GM23338 (cell line): ENCODE measurements at regions not wholly inside any gene's neighbourhood (a gene's known extent, or its start where the extent isn't known, plus 50 kb on each side); places are given as distances from the start of the nearest gene placed in this dataset.

Experiments used
- ATAC-seq: fragments of 200-7000 bp; cut with Tn5 transposase; 3 replicates; pipeline ENCODE4 v1.9.1; 2020
- DNase-seq: peaks from one replicate; pipeline ENCODE4 v3.0.0-alpha.2; 2015; ENCODE audit warnings: low spot score
- H2AFZ ChIP-seq: fragments of 200-600 bp; sonication (generic); 2 replicates; pipeline ENCODE4 v1.8.0; 2016; ENCODE audit warnings: antibody characterized with exemption, mild to moderate bottlenecking, moderate library complexity
- H3F3A ChIP-seq: fragments of 200-600 bp; sonication (generic); replicated peaks from 2 replicates; pipeline ENCODE4 v1.8.0; 2017; ENCODE audit warnings: antibody characterized with exemption, mixed run types, low read depth
- H3K27ac ChIP-seq: fragments of 200-600 bp; sonication (generic); 2 replicates; pipeline ENCODE4 v1.6.1; 2016; ENCODE audit warnings: low read depth
- H3K27me3 ChIP-seq: fragments of 200-600 bp; sonication (generic); 2 replicates; pipeline ENCODE4 v1.8.0; 2016; ENCODE audit warnings: mild to moderate bottlenecking, mixed run types, moderate library complexity; ENCODE audit not compliant: insufficient read depth
- H3K36me3 ChIP-seq: fragments of 200-600 bp; sonication (generic); 2 replicates; pipeline ENCODE4 v1.8.0; 2016; ENCODE audit warnings: mild to moderate bottlenecking; ENCODE audit not compliant: insufficient read depth
- H3K4me1 ChIP-seq: fragments of 200-600 bp; sonication (generic); 2 replicates; pipeline ENCODE4 v1.8.0; 2016; ENCODE audit warnings: mild to moderate bottlenecking, moderate library complexity; ENCODE audit not compliant: insufficient read depth
- H3K4me2 ChIP-seq: fragments of 200-600 bp; sonication (generic); 2 replicates; pipeline ENCODE4 v1.7.1; 2017; ENCODE audit warnings: mixed run types
- H3K4me3 ChIP-seq: fragments of 200-600 bp; sonication (generic); 2 replicates; pipeline ENCODE4 v1.6.1; 2016; ENCODE audit warnings: mixed run types
- H3K79me2 ChIP-seq: fragments of 200-600 bp; sonication (generic); replicated peaks from 2 replicates; pipeline ENCODE4 v1.8.0; 2017; ENCODE audit warnings: mild to moderate bottlenecking; ENCODE audit not compliant: insufficient read depth
- H3K9me2 ChIP-seq: fragments of 200-600 bp; sonication (generic); 2 replicates; pipeline ENCODE4 v1.8.0; 2017; ENCODE audit not compliant: insufficient read depth
- H4K20me1 ChIP-seq: fragments of 200-600 bp; sonication (generic); replicated peaks from 2 replicates; pipeline ENCODE4 v1.8.0; 2017; ENCODE audit warnings: mild to moderate bottlenecking; ENCODE audit not compliant: insufficient read depth
- H3K27ac Mint-ChIP-seq: 2 replicates; pipeline ENCODE4 v1.8.0; 2020; ENCODE audit warnings: inconsistent platforms, mild to moderate bottlenecking, moderate library complexity, mixed read lengths
- H3K27me3 Mint-ChIP-seq: 3 replicates; pipeline ENCODE4 v1.8.0; 2022; ENCODE audit warnings: low read depth, mild to moderate bottlenecking, moderate library complexity, mixed read lengths, inconsistent platforms; ENCODE audit not compliant: insufficient read depth, poor library complexity
- H3K36me3 Mint-ChIP-seq: 3 replicates; pipeline ENCODE4 v1.8.0; 2021; ENCODE audit warnings: low read depth, mild to moderate bottlenecking, inconsistent platforms, moderate library complexity, mixed read lengths
- H3K4me1 Mint-ChIP-seq: 3 replicates; pipeline ENCODE4 v1.8.0; 2020; ENCODE audit warnings: mild to moderate bottlenecking, inconsistent platforms, mixed read lengths
- H3K4me3 Mint-ChIP-seq: 3 replicates; pipeline ENCODE4 v1.8.0; 2021; ENCODE audit warnings: moderate library complexity, mild to moderate bottlenecking, inconsistent platforms, mixed read lengths
- H3K9me3 Mint-ChIP-seq: 3 replicates; pipeline ENCODE4 v1.8.0; 2020; ENCODE audit warnings: moderate library complexity, mild to moderate bottlenecking, inconsistent platforms, mixed read lengths
- EZH2phosphoT487 ChIP-seq: fragments of 200-600 bp; sonication (generic); IDR thresholded peaks from one replicate; pipeline ENCODE4 v1.8.1; 2018; ENCODE audit warnings: antibody characterized with exemption; ENCODE audit not compliant: unreplicated experiment
- JUNB ChIP-seq: IDR thresholded peaks from one replicate; pipeline ENCODE4 v1.6.1; 2016; ENCODE audit warnings: antibody characterized with exemption; ENCODE audit not compliant: unreplicated experiment
- NANOG ChIP-seq: IDR thresholded peaks from 2 replicates; pipeline ENCODE4 v1.6.1; 2016; ENCODE audit warnings: antibody characterized with exemption, borderline replicate concordance
- POLR2AphosphoS5 ChIP-seq: IDR thresholded peaks from 2 replicates; pipeline ENCODE4 v1.6.1; 2016; ENCODE audit warnings: antibody characterized with exemption, low read depth
- ZNF114 ChIP-seq: fragments of 250-450 bp; sonication (Bioruptor Pico); IDR thresholded peaks from 2 replicates; pipeline ENCODE4 v1.5.0; 2020; ENCODE audit warnings: mild to moderate bottlenecking, moderate library complexity
- TF ChIP-seq, protein P1 (sequence below): fragments of 250-450 bp; sonication (Bioruptor Pico); IDR thresholded peaks from 2 replicates; pipeline ENCODE4 v1.5.0; 2020; ENCODE audit warnings: mild to moderate bottlenecking, moderate library complexity
- TF ChIP-seq, protein P2 (sequence below), 2 experiments: fragments of 200-600 bp in 1 of 2; sonication (generic) in 1 of 2; conservative IDR thresholded peaks; 2 replicates each; pipeline versions ENCODE4 v1.5.1 to v1.6.1; 2016 to 2017; ENCODE audit warnings: antibody characterized with exemption in 2 of 2, low read depth in 2 of 2, mild to moderate bottlenecking in 2 of 2, moderate library complexity in 1 of 2

DNA sequence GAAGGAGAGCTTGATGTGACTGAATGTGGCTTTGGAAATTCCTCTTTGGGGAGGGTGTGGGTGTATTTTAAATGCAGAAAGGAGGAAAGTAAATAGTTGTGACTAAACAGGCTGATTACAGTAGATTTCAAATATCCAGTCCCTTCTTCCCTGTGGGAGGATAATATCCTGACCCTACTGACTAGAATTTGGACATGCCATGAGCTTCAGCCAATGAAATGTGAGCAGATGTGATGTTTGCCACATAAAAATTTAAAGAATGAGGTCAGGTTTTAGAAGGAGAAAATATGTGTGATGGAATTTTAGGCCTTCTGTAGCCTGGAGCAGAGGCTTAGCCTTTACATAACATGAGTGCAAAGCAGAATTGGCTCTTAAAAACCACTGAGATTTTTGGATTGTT is 1218.9 kb downstream of the ROBO2 start (continued):
- TF ChIP-seq, protein P1, sequence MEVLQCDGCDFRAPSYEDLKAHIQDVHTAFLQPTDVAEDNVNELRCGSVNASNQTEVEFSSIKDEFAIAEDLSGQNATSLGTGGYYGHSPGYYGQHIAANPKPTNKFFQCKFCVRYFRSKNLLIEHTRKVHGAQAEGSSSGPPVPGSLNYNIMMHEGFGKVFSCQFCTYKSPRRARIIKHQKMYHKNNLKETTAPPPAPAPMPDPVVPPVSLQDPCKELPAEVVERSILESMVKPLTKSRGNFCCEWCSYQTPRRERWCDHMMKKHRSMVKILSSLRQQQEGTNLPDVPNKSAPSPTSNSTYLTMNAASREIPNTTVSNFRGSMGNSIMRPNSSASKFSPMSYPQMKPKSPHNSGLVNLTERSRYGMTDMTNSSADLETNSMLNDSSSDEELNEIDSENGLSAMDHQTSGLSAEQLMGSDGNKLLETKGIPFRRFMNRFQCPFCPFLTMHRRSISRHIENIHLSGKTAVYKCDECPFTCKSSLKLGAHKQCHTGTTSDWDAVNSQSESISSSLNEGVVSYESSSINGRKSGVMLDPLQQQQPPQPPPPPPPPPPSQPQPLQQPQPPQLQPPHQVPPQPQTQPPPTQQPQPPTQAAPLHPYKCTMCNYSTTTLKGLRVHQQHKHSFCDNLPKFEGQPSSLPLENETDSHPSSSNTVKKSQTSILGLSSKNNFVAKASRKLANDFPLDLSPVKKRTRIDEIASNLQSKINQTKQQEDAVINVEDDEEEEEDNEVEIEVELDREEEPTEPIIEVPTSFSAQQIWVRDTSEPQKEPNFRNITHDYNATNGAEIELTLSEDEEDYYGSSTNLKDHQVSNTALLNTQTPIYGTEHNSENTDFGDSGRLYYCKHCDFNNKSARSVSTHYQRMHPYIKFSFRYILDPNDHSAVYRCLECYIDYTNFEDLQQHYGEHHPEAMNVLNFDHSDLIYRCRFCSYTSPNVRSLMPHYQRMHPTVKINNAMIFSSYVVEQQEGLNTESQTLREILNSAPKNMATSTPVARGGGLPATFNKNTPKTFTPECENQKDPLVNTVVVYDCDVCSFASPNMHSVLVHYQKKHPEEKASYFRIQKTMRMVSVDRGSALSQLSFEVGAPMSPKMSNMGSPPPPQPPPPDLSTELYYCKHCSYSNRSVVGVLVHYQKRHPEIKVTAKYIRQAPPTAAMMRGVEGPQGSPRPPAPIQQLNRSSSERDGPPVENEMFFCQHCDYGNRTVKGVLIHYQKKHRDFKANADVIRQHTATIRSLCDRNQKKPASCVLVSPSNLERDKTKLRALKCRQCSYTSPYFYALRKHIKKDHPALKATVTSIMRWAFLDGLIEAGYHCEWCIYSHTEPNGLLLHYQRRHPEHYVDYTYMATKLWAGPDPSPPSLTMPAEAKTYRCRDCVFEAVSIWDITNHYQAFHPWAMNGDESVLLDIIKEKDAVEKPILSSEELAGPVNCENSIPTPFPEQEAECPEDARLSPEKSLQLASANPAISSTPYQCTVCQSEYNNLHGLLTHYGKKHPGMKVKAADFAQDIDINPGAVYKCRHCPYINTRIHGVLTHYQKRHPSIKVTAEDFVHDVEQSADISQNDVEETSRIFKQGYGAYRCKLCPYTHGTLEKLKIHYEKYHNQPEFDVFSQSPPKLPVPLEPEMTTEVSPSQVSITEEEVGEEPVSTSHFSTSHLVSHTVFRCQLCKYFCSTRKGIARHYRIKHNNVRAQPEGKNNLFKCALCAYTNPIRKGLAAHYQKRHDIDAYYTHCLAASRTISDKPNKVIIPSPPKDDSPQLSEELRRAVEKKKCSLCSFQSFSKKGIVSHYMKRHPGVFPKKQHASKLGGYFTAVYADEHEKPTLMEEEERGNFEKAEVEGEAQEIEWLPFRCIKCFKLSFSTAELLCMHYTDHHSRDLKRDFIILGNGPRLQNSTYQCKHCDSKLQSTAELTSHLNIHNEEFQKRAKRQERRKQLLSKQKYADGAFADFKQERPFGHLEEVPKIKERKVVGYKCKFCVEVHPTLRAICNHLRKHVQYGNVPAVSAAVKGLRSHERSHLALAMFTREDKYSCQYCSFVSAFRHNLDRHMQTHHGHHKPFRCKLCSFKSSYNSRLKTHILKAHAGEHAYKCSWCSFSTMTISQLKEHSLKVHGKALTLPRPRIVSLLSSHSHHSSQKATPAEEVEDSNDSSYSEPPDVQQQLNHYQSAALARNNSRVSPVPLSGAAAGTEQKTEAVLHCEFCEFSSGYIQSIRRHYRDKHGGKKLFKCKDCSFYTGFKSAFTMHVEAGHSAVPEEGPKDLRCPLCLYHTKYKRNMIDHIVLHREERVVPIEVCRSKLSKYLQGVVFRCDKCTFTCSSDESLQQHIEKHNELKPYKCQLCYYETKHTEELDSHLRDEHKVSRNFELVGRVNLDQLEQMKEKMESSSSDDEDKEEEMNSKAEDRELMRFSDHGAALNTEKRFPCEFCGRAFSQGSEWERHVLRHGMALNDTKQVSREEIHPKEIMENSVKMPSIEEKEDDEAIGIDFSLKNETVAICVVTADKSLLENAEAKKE (CRISPR knock-in tag): no peak
- TF ChIP-seq, protein P2, sequence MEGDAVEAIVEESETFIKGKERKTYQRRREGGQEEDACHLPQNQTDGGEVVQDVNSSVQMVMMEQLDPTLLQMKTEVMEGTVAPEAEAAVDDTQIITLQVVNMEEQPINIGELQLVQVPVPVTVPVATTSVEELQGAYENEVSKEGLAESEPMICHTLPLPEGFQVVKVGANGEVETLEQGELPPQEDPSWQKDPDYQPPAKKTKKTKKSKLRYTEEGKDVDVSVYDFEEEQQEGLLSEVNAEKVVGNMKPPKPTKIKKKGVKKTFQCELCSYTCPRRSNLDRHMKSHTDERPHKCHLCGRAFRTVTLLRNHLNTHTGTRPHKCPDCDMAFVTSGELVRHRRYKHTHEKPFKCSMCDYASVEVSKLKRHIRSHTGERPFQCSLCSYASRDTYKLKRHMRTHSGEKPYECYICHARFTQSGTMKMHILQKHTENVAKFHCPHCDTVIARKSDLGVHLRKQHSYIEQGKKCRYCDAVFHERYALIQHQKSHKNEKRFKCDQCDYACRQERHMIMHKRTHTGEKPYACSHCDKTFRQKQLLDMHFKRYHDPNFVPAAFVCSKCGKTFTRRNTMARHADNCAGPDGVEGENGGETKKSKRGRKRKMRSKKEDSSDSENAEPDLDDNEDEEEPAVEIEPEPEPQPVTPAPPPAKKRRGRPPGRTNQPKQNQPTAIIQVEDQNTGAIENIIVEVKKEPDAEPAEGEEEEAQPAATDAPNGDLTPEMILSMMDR (conservative IDR thresholded peaks at IDR 0.05; ENCODE audit: low read depth in 2 of 2): no peak
- no peak for TF ChIP-seq EZH2phosphoT487
- TF ChIP-seq POLR2AphosphoS5: no peak

DNA sequence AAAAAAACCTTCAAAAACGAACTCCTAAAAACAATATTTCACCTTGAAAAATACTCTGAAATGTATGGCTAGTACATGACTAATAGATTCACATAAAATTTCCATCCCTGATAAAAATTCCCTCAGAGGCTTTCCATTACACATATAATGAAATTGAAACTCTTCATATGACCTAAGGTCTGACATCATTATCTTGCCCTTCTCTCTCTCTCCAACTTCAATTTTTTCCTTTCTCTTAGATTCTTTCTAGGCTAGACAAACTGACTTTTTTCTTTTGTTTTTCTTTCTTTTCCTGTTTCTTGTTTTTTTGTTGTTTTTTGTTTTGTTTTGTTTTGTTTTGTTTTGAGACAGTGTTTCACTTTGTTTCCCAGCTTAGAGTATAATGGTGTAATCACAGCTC is 1220.5 kb downstream of the ROBO2 start:
- no peaks in the 10 kb centered on the region for H3K27me3 Mint-ChIP-seq
- Histone ChIP-seq H3K27ac (no peak overlapping the region), H4K20me1 (no peaks in the 10 kb centered on the region)
- TF ChIP-seq JUNB (no peak), ZNF114 (no peak), NANOG (no peak), POLR2AphosphoS5 (no peak)
- TF ChIP-seq, protein P1 (CRISPR knock-in tag): no peak

More for the DNA sequence above, 1220.5 kb downstream of the ROBO2 start:
- ATAC-seq (no peak), DNase-seq (no peak)
- Mint-ChIP-seq H3K27ac (no peak overlapping the region), H3K9me3 (no peaks in the 10 kb centered on the region), H3K36me3 (no peaks in the 10 kb centered on the region), H3K4me1 (peaks cover 13% of the 10 kb centered on the region), H3K4me3 (no peak overlapping the region)
- no peaks in the 10 kb centered on the region for H3K27me3 ChIP-seq
- H3K4me2 ChIP-seq: no peak overlapping the region
- H3F3A ChIP-seq: no peaks in the 10 kb centered on the region
- no peak overlapping the region for H2AFZ ChIP-seq
- H3K4me1 ChIP-seq: peaks cover 6% of the 10 kb centered on the region; the same call in 1 of the 2 replicates
- H3K79me2 ChIP-seq: no peaks in the 10 kb centered on the region
- no peak overlapping the region for H3K4me3 ChIP-seq
- H3K9me2 ChIP-seq: no peaks in the 10 kb centered on the region
- no peaks in the 10 kb centered on the region for H3K36me3 ChIP-seq
